H9 (cell line): ENCODE measurements at regions not wholly inside any gene's neighbourhood (a gene's known extent, or its start where the extent isn't known, plus 50 kb on each side); places are given as distances from the start of the nearest gene placed in this dataset.

Experiments used
- DNase-seq: peaks from one replicate; pipeline ENCODE4 v3.0.0-alpha.2; 2017
- H2AFZ ChIP-seq: one replicate; pipeline ENCODE4 v1.6.1; 2013; ENCODE audit warnings: mild to moderate bottlenecking, low read length, control low read depth, moderate library complexity
- H2AK5ac ChIP-seq: 2 replicates; pipeline ENCODE4 v1.6.1; 2013; ENCODE audit warnings: low read length, control low read depth, mixed read lengths; ENCODE audit not compliant: insufficient read length
- H2BK120ac ChIP-seq: one replicate; pipeline ENCODE4 v1.6.1; 2013; ENCODE audit warnings: low read depth, mild to moderate bottlenecking, low read length, control low read depth, inconsistent platforms; ENCODE audit not compliant: poor library complexity, severe bottlenecking
- H2BK12ac ChIP-seq: 2 replicates; pipeline ENCODE4 v1.6.1; 2013; ENCODE audit warnings: low read length, control low read depth, mixed read lengths, low read depth; ENCODE audit not compliant: insufficient read length
- H2BK15ac ChIP-seq: 2 replicates; pipeline ENCODE4 v1.6.1; 2013; ENCODE audit warnings: low read depth, low read length, control low read depth
- H2BK20ac ChIP-seq: one replicate; pipeline ENCODE4 v1.6.1; 2013; ENCODE audit warnings: low read depth, mild to moderate bottlenecking, low read length, control low read depth, inconsistent platforms; ENCODE audit not compliant: poor library complexity, severe bottlenecking
- H2BK5ac ChIP-seq: 2 replicates; pipeline ENCODE4 v1.6.1; 2013; ENCODE audit warnings: low read length, control low read depth, mixed read lengths; ENCODE audit not compliant: insufficient read length
- H3K14ac ChIP-seq: 2 replicates; pipeline ENCODE4 v1.6.1; 2013; ENCODE audit warnings: low read length, control low read depth; ENCODE audit not compliant: insufficient read depth
- H3K18ac ChIP-seq: 2 replicates; pipeline ENCODE4 v1.6.1; 2013; ENCODE audit warnings: low read depth, mild to moderate bottlenecking, mixed read lengths, low read length, control low read depth; ENCODE audit not compliant: insufficient read length
- H3K23ac ChIP-seq: 2 replicates; pipeline ENCODE4 v1.6.1; 2013; ENCODE audit warnings: low read length, control low read depth, mixed read lengths, low read depth; ENCODE audit not compliant: insufficient read length
- H3K23me2 ChIP-seq: 2 replicates; pipeline ENCODE4 v1.6.1; 2013; ENCODE audit warnings: low read depth, mild to moderate bottlenecking, mixed read lengths, low read length, control low read depth; ENCODE audit not compliant: insufficient read length, poor library complexity, severe bottlenecking
- H3K27ac ChIP-seq: 2 replicates; pipeline ENCODE4 v1.5.1; 2013; ENCODE audit warnings: low read length, control low read depth, mixed read lengths, low read depth; ENCODE audit not compliant: insufficient read length
- H3K27me3 ChIP-seq: 2 replicates; pipeline ENCODE4 v1.6.1; 2013; ENCODE audit warnings: low read length, control low read depth, inconsistent platforms; ENCODE audit not compliant: insufficient read depth
- H3K4ac ChIP-seq: 2 replicates; pipeline ENCODE4 v1.6.1; 2013; ENCODE audit warnings: low read depth, mild to moderate bottlenecking, control low read depth, inconsistent platforms, low read length, moderate library complexity
- H3K4me1 ChIP-seq: 2 replicates; pipeline ENCODE4 v1.6.1; 2013; ENCODE audit warnings: low read length, control low read depth, inconsistent platforms; ENCODE audit not compliant: insufficient read depth
- H3K4me2 ChIP-seq: 2 replicates; pipeline ENCODE4 v1.6.1; 2013; ENCODE audit warnings: low read length, control low read depth, mixed read lengths; ENCODE audit not compliant: insufficient read length, insufficient read depth
- H3K56ac ChIP-seq: 2 replicates; pipeline ENCODE4 v1.6.1; 2013; ENCODE audit warnings: low read depth, mild to moderate bottlenecking, mixed read lengths, low read length, control low read depth; ENCODE audit not compliant: insufficient read length
- H3K79me1 ChIP-seq: 2 replicates; pipeline ENCODE4 v1.6.1; 2013; ENCODE audit warnings: low read depth, mild to moderate bottlenecking, moderate library complexity, low read length, control low read depth, inconsistent platforms; ENCODE audit not compliant: insufficient read depth, poor library complexity, severe bottlenecking
- H3K79me2 ChIP-seq: 2 replicates; pipeline ENCODE4 v1.6.1; 2013; ENCODE audit warnings: low read length, control low read depth, inconsistent platforms; ENCODE audit not compliant: insufficient read depth
- H3K9ac ChIP-seq: 2 replicates; pipeline ENCODE4 v1.6.1; 2013; ENCODE audit warnings: low read length, control low read depth, mixed read lengths; ENCODE audit not compliant: insufficient read length; ENCODE audit errors: extremely low read depth
- H3K9me3 ChIP-seq: one replicate; pipeline ENCODE4 v1.6.1; 2013; ENCODE audit warnings: low read depth, low read length, inconsistent platforms; ENCODE audit not compliant: control insufficient read depth
- H3T11ph ChIP-seq: one replicate; pipeline ENCODE4 v1.6.1; 2013; ENCODE audit warnings: mild to moderate bottlenecking, low read length, control low read depth, inconsistent platforms
- H4K20me1 ChIP-seq: one replicate; pipeline ENCODE4 v1.6.1; 2013; ENCODE audit not compliant: control insufficient read depth, insufficient read length, insufficient read depth
- H4K5ac ChIP-seq: 2 replicates; pipeline ENCODE4 v1.6.1; 2013; ENCODE audit warnings: low read depth, mild to moderate bottlenecking, mixed read lengths, low read length, control low read depth; ENCODE audit not compliant: insufficient read length
- H4K8ac ChIP-seq: replicated peaks from 2 replicates; pipeline ENCODE4 v1.6.1; 2013; ENCODE audit warnings: low read length, control low read depth, mixed read lengths, low read depth; ENCODE audit not compliant: insufficient read length
- H4K91ac ChIP-seq: 2 replicates; pipeline ENCODE4 v1.6.1; 2013; ENCODE audit warnings: low read depth, mild to moderate bottlenecking, moderate library complexity, mixed read lengths, low read length, control low read depth; ENCODE audit not compliant: insufficient read length
- H3K27ac Mint-ChIP-seq, 3 experiments: 2 replicates in 2 of 3; 3 replicates in 1 of 3; pipeline ENCODE4 v1.8.0; 2020 to 2021; ENCODE audit warnings: mixed read lengths in 3 of 3, mild to moderate bottlenecking in 1 of 3, moderate library complexity in 1 of 3
- H3K27me3 Mint-ChIP-seq: 2 replicates; pipeline ENCODE4 v1.8.0; 2021; ENCODE audit warnings: low read depth, mild to moderate bottlenecking, moderate library complexity, mixed read lengths
- H3K36me3 Mint-ChIP-seq, 3 experiments: 2 replicates in 2 of 3; 3 replicates in 1 of 3; pipeline ENCODE4 v1.8.0; 2020 to 2021; ENCODE audit warnings: low read depth in 3 of 3, mixed read lengths in 3 of 3; ENCODE audit not compliant: insufficient read depth in 1 of 3
- H3K4me1 Mint-ChIP-seq, 2 experiments: 2 replicates each; pipeline ENCODE4 v1.8.0; 2020; ENCODE audit warnings: mixed read lengths in 2 of 2
- H3K4me3 Mint-ChIP-seq, 2 experiments: 2 replicates in 1 of 2; 3 replicates in 1 of 2; pipeline ENCODE4 v1.8.0; 2020 to 2021; ENCODE audit warnings: mild to moderate bottlenecking in 2 of 2, mixed read lengths in 2 of 2, moderate library complexity in 1 of 2
- H3K9me3 Mint-ChIP-seq, 2 experiments: 2 replicates in 1 of 2; 3 replicates in 1 of 2; pipeline ENCODE4 v1.8.0; 2020; ENCODE audit warnings: mild to moderate bottlenecking in 2 of 2, mixed read lengths in 2 of 2, moderate library complexity in 1 of 2
- CTCF ChIP-seq: fragments of 200-600 bp; sonication (generic); conservative IDR thresholded peaks from 3 replicates; pipeline ENCODE4 v1.8.0; 2021; ENCODE audit warnings: antibody characterized with exemption, mild to moderate bottlenecking
- WGBS: extraction: QIAGEN DNeasy Blood & Tissue Kit; methylation state at CpG from one replicate; pipeline ENCODE4 v1.1.7; 2013; ENCODE audit warnings: missing lambda C conversion rate, low lambda C conversion rate, mixed read lengths; ENCODE audit not compliant: insufficient read length; ENCODE audit errors: extremely low coverage; 5-methylcytosine and 5-hydroxymethylcytosine counted together

GRCh38 chr21:16492356-16492755 lies 762.6 kb downstream of the USP25 start:
- H3K27ac ChIP-seq = no peak overlapping the region
- no CpG with 5 or more reads among the region's 5 CpGs for WGBS
- H3K9me3 Mint-ChIP-seq = no peaks in the 10 kb centered on the region
- no peak overlapping the region for H3K14ac ChIP-seq
- no peaks in the 10 kb centered on the region for H3K9me3 ChIP-seq
- no peak for DNase-seq
- no peak overlapping the region for H3K4me2 ChIP-seq
- H4K8ac ChIP-seq = no peak overlapping the region
- H3K4me1 ChIP-seq = no peaks in the 10 kb centered on the region
- no peak overlapping the region for H2BK12ac ChIP-seq
- H3K9ac ChIP-seq = no peak overlapping the region
- no peak overlapping the region for H2AK5ac ChIP-seq
- H3T11ph ChIP-seq = no peak overlapping the region
- H2AFZ ChIP-seq = no peak overlapping the region
- no peak overlapping the region for H3K56ac ChIP-seq
- H3K36me3 Mint-ChIP-seq = no peaks in the 10 kb centered on the region
- no peak for TF ChIP-seq CTCF
- no peak overlapping the region for H3K4me3 Mint-ChIP-seq
- no peak overlapping the region for H2BK120ac ChIP-seq
- H2BK5ac ChIP-seq = no peak overlapping the region
- H3K18ac ChIP-seq = no peak overlapping the region
- H3K27me3 Mint-ChIP-seq = no peaks in the 10 kb centered on the region
- H3K23ac ChIP-seq = no peak overlapping the region
- no peak overlapping the region for H4K5ac ChIP-seq
- no peak overlapping the region for H2BK20ac ChIP-seq
- H2BK15ac ChIP-seq = no peak overlapping the region
- H4K91ac ChIP-seq = no peak overlapping the region
- no peaks in the 10 kb centered on the region for H3K27me3 ChIP-seq
- H3K4me1 Mint-ChIP-seq = peaks cover 4% of the 10 kb centered on the region in 2 experiments
- no peak overlapping the region for H3K4ac ChIP-seq
- H3K27ac Mint-ChIP-seq = no peak overlapping the region
- H3K23me2 ChIP-seq = no peaks in the 10 kb centered on the region
- no peaks in the 10 kb centered on the region for H3K79me2 ChIP-seq
- H3K79me1 ChIP-seq = no peaks in the 10 kb centered on the region
- H4K20me1 ChIP-seq = no peaks in the 10 kb centered on the region
